ENCODE measurements at regions not wholly inside any gene's neighbourhood (a gene's known extent, or its start where the extent isn't known, plus 50 kb on each side); places are given as distances from the start of the nearest gene placed in this dataset.

GRCh38 chr9:113774963-113775362, 101.1 kb upstream of the ZNF618 start:
- Mint-ChIP-seq H3K36me3 (ENCODE audit: low read depth) (no peaks in the 10 kb centered on the region), H3K27me3 (peaks cover 6% of the 10 kb centered on the region), H3K4me1 (ENCODE audit: low read depth) (no peaks in the 10 kb centered on the region), H3K27ac (no peak overlapping the region), H3K9me3 (no peaks in the 10 kb centered on the region), H3K4me3 (no peak overlapping the region)
- TF ChIP-seq, protein P1, sequence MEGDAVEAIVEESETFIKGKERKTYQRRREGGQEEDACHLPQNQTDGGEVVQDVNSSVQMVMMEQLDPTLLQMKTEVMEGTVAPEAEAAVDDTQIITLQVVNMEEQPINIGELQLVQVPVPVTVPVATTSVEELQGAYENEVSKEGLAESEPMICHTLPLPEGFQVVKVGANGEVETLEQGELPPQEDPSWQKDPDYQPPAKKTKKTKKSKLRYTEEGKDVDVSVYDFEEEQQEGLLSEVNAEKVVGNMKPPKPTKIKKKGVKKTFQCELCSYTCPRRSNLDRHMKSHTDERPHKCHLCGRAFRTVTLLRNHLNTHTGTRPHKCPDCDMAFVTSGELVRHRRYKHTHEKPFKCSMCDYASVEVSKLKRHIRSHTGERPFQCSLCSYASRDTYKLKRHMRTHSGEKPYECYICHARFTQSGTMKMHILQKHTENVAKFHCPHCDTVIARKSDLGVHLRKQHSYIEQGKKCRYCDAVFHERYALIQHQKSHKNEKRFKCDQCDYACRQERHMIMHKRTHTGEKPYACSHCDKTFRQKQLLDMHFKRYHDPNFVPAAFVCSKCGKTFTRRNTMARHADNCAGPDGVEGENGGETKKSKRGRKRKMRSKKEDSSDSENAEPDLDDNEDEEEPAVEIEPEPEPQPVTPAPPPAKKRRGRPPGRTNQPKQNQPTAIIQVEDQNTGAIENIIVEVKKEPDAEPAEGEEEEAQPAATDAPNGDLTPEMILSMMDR (IDR thresholded peaks at IDR 0.05): no peak
- intact Hi-C loops (cut with micrococcal nuclease): no loop called here
- ATAC-seq (no peak), DNase-seq (no peak)
- CTCF ChIA-PET: no interaction called here
- POLR2A ChIA-PET: no interaction called here

- Mint-ChIP-seq H3K9me3 (no peaks in the 10 kb centered on the region), H3K27me3 (peaks cover 6% of the 10 kb centered on the region), H3K36me3 (ENCODE audit: low read depth) (no peaks in the 10 kb centered on the region), H3K27ac (no peak overlapping the region), H3K4me1 (ENCODE audit: low read depth) (no peaks in the 10 kb centered on the region), H3K4me3 (no peak overlapping the region)
- no peak for ATAC-seq
- DNase-seq: no peak
- POLR2A ChIA-PET: no interaction called here
- intact Hi-C loops (cut with micrococcal nuclease): no loop called here
- CTCF ChIA-PET: no interaction called here
- TF ChIP-seq, protein P1 (IDR thresholded peaks at IDR 0.05): no peak
Measured at GRCh38 chr9:113775749-113776148, 100.4 kb upstream of the ZNF618 start.

DNA sequence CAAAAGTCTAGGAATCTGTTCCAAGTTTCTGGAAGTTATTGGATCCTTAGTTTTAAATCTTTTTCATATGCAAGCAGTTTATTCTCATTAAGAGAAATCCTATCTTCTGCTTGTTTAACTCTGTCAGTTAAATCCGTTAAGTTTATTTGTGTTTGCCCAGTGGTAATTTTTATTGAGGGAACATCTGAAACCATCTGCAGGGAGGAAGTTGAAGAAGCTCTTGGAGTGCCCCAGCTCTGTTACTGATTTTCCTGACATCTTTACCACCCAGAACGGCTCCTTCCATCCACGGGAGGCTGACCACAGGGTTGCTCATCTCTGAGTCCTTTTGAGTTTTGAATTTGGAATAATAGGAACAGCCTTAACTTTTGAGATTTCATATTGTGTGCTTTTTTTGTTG, 99.9 kb upstream of the ZNF618 start:
- ATAC-seq (no peak), DNase-seq (no peak)
- H3K27ac Mint-ChIP-seq: no peak overlapping the region
- no peaks in the 10 kb centered on the region for H3K4me1 Mint-ChIP-seq (ENCODE audit: low read depth)
- intact Hi-C loops (cut with micrococcal nuclease): no loop called here
- ChIA-PET CTCF (no interaction called here), POLR2A (no interaction called here)
- H3K4me3 Mint-ChIP-seq: no peak overlapping the region
- H3K36me3 Mint-ChIP-seq (ENCODE audit: low read depth): no peaks in the 10 kb centered on the region
- peaks cover 6% of the 10 kb centered on the region for H3K27me3 Mint-ChIP-seq
- H3K9me3 Mint-ChIP-seq: no peaks in the 10 kb centered on the region
- TF ChIP-seq, protein P1 (IDR thresholded peaks at IDR 0.05): no peak

DNA sequence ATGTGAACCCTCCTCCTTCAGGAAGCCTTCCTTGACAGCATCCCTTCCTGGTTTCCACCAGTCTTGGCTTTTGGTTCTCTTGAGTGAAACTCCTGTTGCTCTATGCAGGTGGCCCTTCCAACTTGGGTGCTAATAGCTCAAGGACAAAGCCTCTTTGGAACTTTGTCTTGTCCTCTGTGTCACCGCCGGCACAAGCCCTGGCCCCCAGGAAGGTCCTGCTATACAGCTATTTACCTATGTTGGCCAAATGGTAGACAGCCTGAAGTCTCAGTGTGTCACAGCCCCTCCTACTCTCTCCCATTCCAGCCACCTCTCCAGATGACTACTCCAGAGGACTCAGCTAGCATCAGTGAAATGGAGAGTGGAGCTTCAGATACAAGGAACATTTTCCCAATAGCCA, 94.7 kb upstream of the ZNF618 start:
- Mint-ChIP-seq H3K36me3 (ENCODE audit: low read depth) (no peaks in the 10 kb centered on the region), H3K27me3 (peaks cover 12% of the 10 kb centered on the region), H3K9me3 (no peaks in the 10 kb centered on the region), H3K27ac (no peak overlapping the region), H3K4me3 (no peak overlapping the region), H3K4me1 (ENCODE audit: low read depth) (no peaks in the 10 kb centered on the region)
- no peak for ATAC-seq
- intact Hi-C loops (cut with micrococcal nuclease): no loop called here
- ChIA-PET CTCF (interaction anchor here (1.5 to 1.7 kb wide), 2 partner anchors 26 to 182 kb away, joined by 4 to 6 read pairs; no protein-coding TSS in a partner anchor), POLR2A (no interaction called here)
- DNase-seq: no peak
- TF ChIP-seq, protein P1 (IDR thresholded peaks at IDR 0.05): no peak

- H3K4me3 Mint-ChIP-seq: no peak overlapping the region
- no peaks in the 10 kb centered on the region for H3K9me3 Mint-ChIP-seq
- DNase-seq: no peak
- H3K27me3 Mint-ChIP-seq: peaks cover 12% of the 10 kb centered on the region
- ATAC-seq: no peak
- no peak overlapping the region for H3K27ac Mint-ChIP-seq
- no peaks in the 10 kb centered on the region for H3K4me1 Mint-ChIP-seq (ENCODE audit: low read depth)
- ChIA-PET POLR2A (no interaction called here), CTCF (interaction anchor here (1.5 to 1.7 kb wide), 2 partner anchors 26 to 181 kb away, joined by 4 to 6 read pairs; no protein-coding TSS in a partner anchor)
- intact Hi-C loops (cut with micrococcal nuclease): no loop called here
- no peaks in the 10 kb centered on the region for H3K36me3 Mint-ChIP-seq (ENCODE audit: low read depth)
- TF ChIP-seq, protein P1 (IDR thresholded peaks at IDR 0.05): no peak
Measured at GRCh38 chr9:113781896-113782295, 94.2 kb upstream of the ZNF618 start.
